GM19238 (cell line): ENCODE measurements at regions not wholly inside any gene's neighbourhood (a gene's known extent, or its start where the extent isn't known, plus 50 kb on each side); places are given as distances from the start of the nearest gene placed in this dataset.

ENCODE experiments used
- DNase-seq: peaks from one replicate; pipeline ENCODE4 v3.0.0; 2011; ENCODE audit warnings: low spot score; ENCODE audit not compliant: insufficient read length

DNA sequence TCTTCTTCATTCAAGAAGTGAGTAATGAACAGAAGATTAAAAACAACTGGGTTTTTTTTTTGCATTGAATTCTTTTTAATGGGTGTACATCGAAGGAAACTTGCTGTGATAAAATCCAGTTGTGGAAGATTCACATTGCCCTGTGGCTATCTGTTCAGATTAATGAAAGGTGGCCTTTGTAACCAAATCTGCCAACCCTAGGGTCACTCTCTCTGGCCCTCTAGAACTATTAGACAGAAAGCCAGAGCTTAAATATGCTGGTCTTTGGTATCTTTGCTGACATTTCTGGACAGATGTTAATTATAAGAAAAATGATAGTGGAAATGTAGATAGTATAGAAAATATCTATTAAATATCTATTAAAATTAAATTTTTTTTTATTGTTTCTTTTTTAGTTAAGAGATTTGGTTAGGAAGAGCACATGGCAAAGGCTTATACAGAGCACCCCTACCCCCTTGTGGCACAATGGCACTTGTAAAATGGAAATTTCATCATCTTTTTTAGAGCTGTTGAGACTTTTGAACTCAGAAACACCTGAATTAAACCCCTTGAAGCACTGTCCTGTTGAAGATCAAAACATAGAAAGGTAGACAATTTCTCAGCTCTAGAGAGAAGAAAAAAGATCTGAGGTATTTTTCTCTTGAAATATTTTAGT lies 572.5 kb downstream of the PKHD1 start:
- no peak for DNase-seq

GRCh38 chr6:51526049-51526448 lies 561.4 kb downstream of the PKHD1 start:
- DNase-seq = no peak

GRCh38 chr6:51526922-51527321 lies 560.5 kb downstream of the PKHD1 start:
- DNase-seq = no peak

- no peak for DNase-seq
Measured at GRCh38 chr6:51528556-51528955, 558.9 kb downstream of the PKHD1 start.

- DNase-seq = no peak
Measured at GRCh38 chr6:51529240-51529639, 558.2 kb downstream of the PKHD1 start.

- no peak for DNase-seq
Measured at GRCh38 chr6:51531623-51532022, 555.8 kb downstream of the PKHD1 start.

DNA sequence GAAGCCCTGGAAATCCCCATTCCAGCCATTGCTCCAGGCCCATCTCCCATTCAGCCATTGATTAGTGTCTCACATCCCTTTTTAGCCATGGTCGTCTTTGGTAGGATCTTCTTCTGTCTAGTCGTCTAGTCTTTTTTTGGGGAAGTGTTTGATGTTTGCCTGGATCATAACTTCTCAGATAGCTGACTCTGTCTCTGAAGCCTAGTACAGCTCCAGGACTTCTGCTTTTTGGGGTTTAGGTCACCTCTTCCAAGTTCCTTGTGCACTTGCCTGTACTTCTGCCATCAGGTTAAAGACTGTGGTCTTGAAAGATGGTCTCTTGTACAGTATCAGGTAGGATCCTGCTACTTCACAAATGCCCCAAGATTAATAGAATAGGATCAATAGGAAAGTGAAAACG lies 553.5 kb downstream of the PKHD1 start:
- no peak for DNase-seq

DNA sequence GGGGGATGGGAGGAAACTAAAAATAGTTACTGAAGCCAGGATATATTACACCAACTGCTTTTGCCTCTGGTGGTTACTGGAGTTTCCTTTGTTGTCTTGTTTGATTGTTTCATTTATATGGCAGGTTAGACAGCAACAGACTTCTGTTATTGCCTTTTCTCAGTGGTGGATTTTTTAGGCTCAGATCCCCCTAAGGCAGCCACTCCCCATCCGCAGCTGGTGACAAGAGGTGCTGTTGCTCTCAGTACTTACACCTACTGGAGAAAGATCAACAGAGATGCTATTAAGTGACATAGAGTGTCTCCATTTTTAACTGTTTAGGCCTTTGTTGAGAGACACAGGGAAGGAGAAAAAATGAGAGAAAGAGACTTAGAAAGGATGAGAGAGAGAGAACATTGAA lies 552.1 kb downstream of the PKHD1 start:
- no peak for DNase-seq

GRCh38 chr6:51536728-51537127 lies 550.7 kb downstream of the PKHD1 start:
- DNase-seq = no peak

DNA sequence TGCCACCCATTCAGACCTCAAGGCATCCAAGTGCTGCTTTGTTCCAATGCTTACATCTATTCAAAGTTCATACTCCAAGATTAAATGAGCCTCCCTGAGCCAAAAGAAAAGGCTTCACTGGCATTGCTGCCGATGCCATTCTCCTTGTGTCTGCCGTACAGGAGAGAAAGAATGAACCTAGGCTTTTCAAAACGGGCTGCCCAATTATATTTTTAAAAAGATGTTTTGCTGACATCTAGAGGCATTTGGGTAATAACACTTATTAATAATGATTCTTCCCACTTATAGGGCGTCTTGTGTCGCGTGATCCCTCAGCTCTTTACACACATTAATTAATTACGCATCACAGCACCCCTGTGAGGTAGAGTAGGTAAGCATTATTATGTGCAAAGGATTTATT lies 545.6 kb downstream of the PKHD1 start:
- no peak for DNase-seq

DNA sequence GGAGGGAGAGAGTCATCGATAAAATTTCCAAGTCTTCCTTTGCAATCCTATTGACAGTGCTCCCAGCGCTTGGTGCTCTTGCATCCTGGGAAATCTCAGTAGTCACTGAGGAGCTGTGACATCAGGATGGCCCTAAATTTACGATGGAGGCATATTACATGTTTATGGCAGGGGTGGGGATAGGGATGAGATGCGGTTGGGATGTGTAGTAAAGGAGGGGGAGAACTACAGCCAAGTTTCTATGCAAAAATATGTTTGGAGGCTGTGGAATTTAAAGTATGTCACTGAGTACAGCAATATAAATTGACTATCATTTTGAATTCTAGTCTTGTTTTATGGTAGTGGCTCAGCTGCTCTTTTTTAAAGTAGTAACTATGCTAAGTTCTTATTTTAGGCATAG lies 544.9 kb downstream of the PKHD1 start:
- DNase-seq = no peak

DNA sequence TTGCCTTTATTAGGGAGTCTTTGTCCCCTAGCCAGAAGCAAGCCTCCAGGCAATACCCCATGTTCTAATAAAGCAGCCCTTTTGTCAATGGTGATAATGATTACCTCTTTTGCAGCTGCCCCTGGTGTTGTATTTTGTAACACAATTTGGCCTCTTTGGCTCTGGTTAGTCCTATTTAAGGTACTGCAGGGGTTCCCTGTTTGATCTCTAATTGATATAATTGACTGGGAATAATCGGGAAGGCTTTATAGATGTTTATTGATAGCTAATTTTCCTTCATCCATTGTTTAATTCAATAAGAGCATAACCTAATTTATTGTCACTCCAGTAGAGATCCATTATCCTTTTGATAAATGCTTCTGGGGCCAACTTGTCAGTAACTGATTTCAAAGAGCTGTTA lies 537.2 kb downstream of the PKHD1 start:
- no peak for DNase-seq

DNA sequence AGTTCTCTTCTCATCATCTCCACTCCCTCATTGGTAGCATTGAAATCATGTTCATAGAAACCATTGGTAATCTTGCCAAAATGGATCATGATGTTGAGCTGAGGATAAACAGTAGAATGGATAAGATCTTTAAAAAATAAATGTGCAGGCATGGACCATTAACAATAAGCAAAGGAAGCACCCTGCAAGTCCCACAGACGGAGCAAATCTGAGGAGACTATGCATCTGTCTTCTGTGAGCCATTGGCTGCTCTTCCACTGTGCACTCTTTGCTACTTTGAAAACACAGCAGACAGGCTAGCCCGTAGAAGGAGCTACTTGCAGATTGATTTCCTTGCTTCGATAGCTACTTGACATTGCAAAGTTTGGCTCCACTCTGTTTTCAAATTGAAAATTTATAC lies 535.0 kb downstream of the PKHD1 start:
- DNase-seq = no peak

GRCh38 chr6:51553246-51554015 lies 534.0 kb downstream of the PKHD1 start:
- no peak for DNase-seq

GRCh38 chr6:51554029-51554428 lies 533.4 kb downstream of the PKHD1 start:
- no peak for DNase-seq

- no peak for DNase-seq
Measured at GRCh38 chr6:51559059-51559458, 528.4 kb downstream of the PKHD1 start.

DNA sequence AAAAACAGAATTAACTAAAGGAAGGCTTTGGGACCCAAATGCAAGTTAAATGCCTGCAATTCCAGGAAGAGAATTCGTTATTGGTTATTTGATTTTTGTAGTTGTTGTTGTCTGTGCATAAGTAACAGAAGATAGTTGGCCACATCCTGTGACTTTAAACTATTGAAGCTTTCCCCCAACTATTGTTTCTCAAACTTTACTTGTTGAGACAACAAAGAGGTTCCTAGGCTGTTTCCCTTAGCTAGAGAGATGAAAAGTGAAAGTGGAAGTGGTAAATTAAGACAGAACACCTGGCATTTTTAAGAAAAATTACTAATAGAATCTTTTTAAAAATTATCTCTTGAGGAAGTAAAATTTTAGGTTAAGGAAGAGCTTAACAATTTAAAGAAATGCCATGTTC lies 525.2 kb downstream of the PKHD1 start:
- DNase-seq = no peak
